Spleen (tissue), 11 donors: ENCODE measurements at regions not wholly inside any gene's neighbourhood (a gene's known extent, or its start where the extent isn't known, plus 50 kb on each side); places are given as distances from the start of the nearest gene placed in this dataset.
A peak's percentile ranks its signal among the peaks of the same experiment; 100 is the strongest.

Source experiments
- DNase-seq: peaks from one replicate; pipeline ENCODE4 v3.0.0-alpha.2; 2020
- H3K27ac ChIP-seq, 8 donors: fragments of 200-600 bp; sonication (generic) in 7 of 8; 1 replicate in 4 of 8; 2 replicates in 4 of 8; pipeline versions ENCODE4 v1.5.0 to v1.8.0; 2016 to 2021; ENCODE audit warnings: inconsistent platforms in 4 of 8, mild to moderate bottlenecking in 4 of 8, moderate library complexity in 1 of 8
- H3K27me3 ChIP-seq, 7 donors: fragments of 200-600 bp; sonication (generic) in 6 of 7; replicated peaks in 1 of 7; 1 replicate in 4 of 7; 2 replicates in 3 of 7; pipeline versions ENCODE4 v1.5.0 to v1.8.0; 2016 to 2021; ENCODE audit warnings: inconsistent platforms in 3 of 7, mild to moderate bottlenecking in 1 of 7
- H3K36me3 ChIP-seq, 6 donors: fragments of 200-600 bp; sonication (generic) in 5 of 6; 1 replicate in 4 of 6; 2 replicates in 2 of 6; pipeline versions ENCODE4 v1.5.0 to v1.8.0; 2016 to 2021; ENCODE audit warnings: inconsistent platforms in 2 of 6
- H3K4me1 ChIP-seq, 6 donors: fragments of 200-600 bp; sonication (generic) in 5 of 6; 1 replicate in 3 of 6; 2 replicates in 3 of 6; pipeline versions ENCODE4 v1.5.0 to v1.8.0; 2016 to 2021; ENCODE audit warnings: inconsistent platforms in 3 of 6
- H3K4me3 ChIP-seq, 8 donors: fragments of 200-600 bp; sonication (generic) in 7 of 8; 1 replicate in 4 of 8; 2 replicates in 4 of 8; pipeline versions ENCODE4 v1.5.0 to v1.8.0; 2016 to 2021; ENCODE audit warnings: inconsistent platforms in 4 of 8, mild to moderate bottlenecking in 4 of 8, moderate library complexity in 2 of 8
- H3K9me3 ChIP-seq, 8 donors: fragments of 200-600 bp; sonication (generic) in 7 of 8; 1 replicate in 4 of 8; 2 replicates in 4 of 8; pipeline versions ENCODE4 v1.5.0 to v1.8.0; 2016 to 2021; ENCODE audit warnings: inconsistent platforms in 4 of 8
- CTCF ChIP-seq, 11 experiments: fragments of 200-600 bp in 7 of 11; fragments of 450-650 bp in 4 of 11; sonication (generic) in 4 of 11; IDR thresholded peaks in 8 of 11; conservative IDR thresholded peaks in 3 of 11; 1 replicate in 7 of 11; 2 replicates in 4 of 11; pipeline versions ENCODE4 v1.4.0 to v1.8.0; 2016 to 2021; ENCODE audit warnings: antibody characterized with exemption in 11 of 11, inconsistent platforms in 4 of 11, mild to moderate bottlenecking in 1 of 11
- POLR2A ChIP-seq, 3 donors: fragments of 450-650 bp; IDR thresholded peaks; one replicate each; pipeline ENCODE4 v1.5.1; 2017; ENCODE audit warnings: antibody characterized with exemption in 3 of 3, mild to moderate bottlenecking in 1 of 3
- POLR2AphosphoS5 ChIP-seq, 3 donors: sonication (generic); formaldehyde crosslinking; IDR thresholded peaks; one replicate each; pipeline ENCODE4 v1.5.1; 2017; ENCODE audit warnings: antibody characterized with exemption in 3 of 3
- whole genome bisulfite sequencing, 5 donors: extraction: QIAGEN DNeasy Blood & Tissue Kit in 3 of 5; methylation state at CpG; one replicate each; pipeline versions ENCODE4 v1.1.5 to v1.1.7; 2013 to 2018; 5-methylcytosine and 5-hydroxymethylcytosine counted together
- intact Hi-C: fragments of 100-400 bp; cut with DNase I; formaldehyde crosslinking; loops from one replicate; pipeline ENCODE4 v1.15.0; 2023; ENCODE audit warnings: low total_unique reads
- donor health status: healthy with polysubstance abuse.
- donor health status: DM: no; HTN: no; CAD: no; lungs with moderate emphysema.
- donor health status: DM: no; HTN: no; CAD: no.
- donor health status: Bipolar disorder and iron deficiency.
- donor health status: healthy.
- donor health status: DM: no; HTN: no; CAD: no.
- donor health status: DM: yes; HTN: yes; CAD: no.

- intact Hi-C loops: no loop called here
- TF ChIP-seq POLR2AphosphoS5 (IDR thresholded peaks at IDR 0.05) (no peak), CTCF (IDR thresholded peaks at IDR 0.05 in 8 of 11, conservative IDR thresholded peaks at IDR 0.05 in 3 of 11) (no peak), POLR2A (IDR thresholded peaks at IDR 0.05) (no peak)
- no peaks in the 10 kb centered on the region for H3K27me3 ChIP-seq
- no peak overlapping the region for H3K27ac ChIP-seq
- no peaks in the 10 kb centered on the region for H3K36me3 ChIP-seq
- no peak for DNase-seq
- peaks cover 0 to 48% (median 26%) of the 10 kb centered on the region in 6 donors for H3K4me1 ChIP-seq
- H3K4me3 ChIP-seq: no peak overlapping the region
- H3K9me3 ChIP-seq: no peaks in the 10 kb centered on the region
- 84 to 96% (median 94%) methylated on average over 10 of the region's 10 CpGs for whole genome bisulfite sequencing, 5 donors
Measured at GRCh38 chr7:47666164-47666862, 84.4 kb upstream of the TNS3 start.

GRCh38 chr7:47664650-47665195 is 82.8 kb upstream of the TNS3 start:
- H3K36me3 ChIP-seq: no peaks in the 10 kb centered on the region
- 77 to 94% (median 88%) methylated on average over 7 of the region's 7 CpGs for WGBS, 5 donors

GRCh38 chr7:47663851-47664250 is 81.9 kb upstream of the TNS3 start:
- Histone ChIP-seq H3K9me3 (no peaks in the 10 kb centered on the region), H3K27me3 (no peaks in the 10 kb centered on the region), H3K4me3 (no peak overlapping the region), H3K4me1 (peaks cover 0 to 30% (median 3%) of the 10 kb centered on the region in 6 donors), H3K27ac (no peak overlapping the region), H3K36me3 (no peaks in the 10 kb centered on the region)
- intact Hi-C loops: no loop called here
- no peak for DNase-seq
- 77 to 100% (median 88%) methylated on average over 1 of the region's 1 CpG for WGBS, 5 donors
- TF ChIP-seq POLR2A (IDR thresholded peaks at IDR 0.05) (no peak), CTCF (IDR thresholded peaks at IDR 0.05 in 8 of 11, conservative IDR thresholded peaks at IDR 0.05 in 3 of 11) (no peak), POLR2AphosphoS5 (IDR thresholded peaks at IDR 0.05) (no peak)

More at GRCh38 chr7:47664650-47665195, 82.8 kb upstream of the TNS3 start:
- H3K9me3 ChIP-seq: no peaks in the 10 kb centered on the region
- no peak overlapping the region for H3K4me3 ChIP-seq
- no peak overlapping the region for H3K27ac ChIP-seq
- TF ChIP-seq POLR2A (IDR thresholded peaks at IDR 0.05) (no peak), POLR2AphosphoS5 (IDR thresholded peaks at IDR 0.05) (no peak), CTCF (IDR thresholded peaks at IDR 0.05 in 8 of 11, conservative IDR thresholded peaks at IDR 0.05 in 3 of 11) (no peak)
- peak; percentile 20 for DNase-seq
- peaks cover 0 to 39% (median 11%) of the 10 kb centered on the region in 6 donors for H3K4me1 ChIP-seq
- intact Hi-C loops: no loop called here
- no peaks in the 10 kb centered on the region for H3K27me3 ChIP-seq

GRCh38 chr7:47663213-47663612 is 81.3 kb upstream of the TNS3 start:
- Histone ChIP-seq H3K4me1 (peaks cover 0 to 25% (median 0%) of the 10 kb centered on the region in 6 donors), H3K4me3 (no peak overlapping the region), H3K27me3 (no peaks in the 10 kb centered on the region), H3K36me3 (no peaks in the 10 kb centered on the region), H3K27ac (no peak overlapping the region), H3K9me3 (no peaks in the 10 kb centered on the region)
- WGBS, 5 donors: 90 to 92% (median 92%) methylated on average over 5 of the region's 5 CpGs
- no peak for DNase-seq
- intact Hi-C loops: no loop called here
- TF ChIP-seq POLR2AphosphoS5 (IDR thresholded peaks at IDR 0.05): no peak
- TF ChIP-seq POLR2A (IDR thresholded peaks at IDR 0.05): no peak
- TF ChIP-seq CTCF (IDR thresholded peaks at IDR 0.05 in 8 of 11, conservative IDR thresholded peaks at IDR 0.05 in 3 of 11): no peak
